IPS-20b (cell line): ENCODE measurements at regions not wholly inside any gene's neighbourhood (a gene's known extent, or its start where the extent isn't known, plus 50 kb on each side); places are given as distances from the start of the nearest gene placed in this dataset.

Experiments
- H3K27ac ChIP-seq: one replicate; pipeline ENCODE4 v1.5.1; 2013; ENCODE audit warnings: low read length
- H3K27me3 ChIP-seq: 2 replicates; pipeline ENCODE4 v1.6.1; 2013; ENCODE audit warnings: mild to moderate bottlenecking, low read length, inconsistent platforms; ENCODE audit not compliant: insufficient read depth
- H3K36me3 ChIP-seq: 2 replicates; pipeline ENCODE4 v1.6.1; 2013; ENCODE audit warnings: low read depth, mild to moderate bottlenecking, inconsistent platforms, low read length, moderate library complexity; ENCODE audit not compliant: insufficient read depth
- H3K4me1 ChIP-seq: 2 replicates; pipeline ENCODE4 v1.6.1; 2013; ENCODE audit warnings: mild to moderate bottlenecking, control low read depth, inconsistent platforms, low read length, moderate library complexity; ENCODE audit not compliant: insufficient read depth
- H3K4me3 ChIP-seq: 2 replicates; pipeline ENCODE4 v1.5.1; 2013; ENCODE audit warnings: mild to moderate bottlenecking, low read length, inconsistent platforms
- H3K9ac ChIP-seq: 2 replicates; pipeline ENCODE4 v1.6.1; 2013; ENCODE audit warnings: low read depth, mild to moderate bottlenecking, inconsistent platforms, low read length, moderate library complexity
- H3K9me3 ChIP-seq: 2 replicates; pipeline ENCODE4 v1.6.1; 2013; ENCODE audit warnings: mild to moderate bottlenecking, low read depth, low read length, inconsistent platforms; ENCODE audit not compliant: insufficient read depth

DNA sequence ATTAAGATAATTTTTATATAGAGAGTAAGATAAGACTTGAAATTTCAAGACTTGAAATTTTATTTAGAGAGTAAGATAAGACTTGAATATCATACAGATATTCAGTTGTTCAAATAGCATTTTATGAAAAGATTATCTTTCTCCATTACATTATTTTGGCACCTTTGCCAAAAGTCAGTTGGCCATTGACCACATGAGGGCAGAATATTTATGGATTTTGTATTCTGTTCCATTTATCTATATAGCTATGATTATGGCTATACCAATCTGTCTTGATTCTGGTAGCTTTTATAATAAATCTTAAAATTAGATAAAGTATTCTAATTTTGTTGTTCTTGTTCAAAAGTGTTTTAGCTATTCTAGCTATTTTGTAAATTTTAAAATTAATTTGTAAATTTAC is 537.9 kb upstream of the GJE1 start:
- H3K9me3 ChIP-seq: no peaks in the 10 kb centered on the region; the same call in 1 of the 2 replicates
- no peaks in the 10 kb centered on the region for H3K27me3 ChIP-seq
- no peak overlapping the region for H3K4me3 ChIP-seq
- no peak overlapping the region for H3K27ac ChIP-seq
- no peaks in the 10 kb centered on the region for H3K4me1 ChIP-seq
- no peak overlapping the region for H3K9ac ChIP-seq
- no peaks in the 10 kb centered on the region for H3K36me3 ChIP-seq

DNA sequence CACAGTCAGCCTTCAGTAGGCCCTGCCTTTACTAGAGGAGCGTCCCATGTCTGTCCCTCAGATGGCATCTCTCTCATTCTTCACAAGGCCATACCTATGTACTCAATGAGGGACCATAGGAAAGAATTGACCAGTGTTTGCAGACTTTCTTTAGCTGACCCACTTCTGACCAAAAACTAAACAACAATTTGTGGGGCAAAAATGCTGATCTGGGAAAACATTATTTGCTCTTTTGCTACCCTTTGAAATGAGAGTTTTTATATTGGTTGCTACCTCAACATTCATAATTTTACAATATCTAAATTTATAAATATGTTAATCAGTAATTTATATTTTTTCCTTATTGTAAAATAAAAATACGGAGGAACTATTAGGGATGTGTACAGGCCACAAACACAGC is 539.4 kb upstream of the GJE1 start:
- Histone ChIP-seq H3K4me1 (no peaks in the 10 kb centered on the region), H3K9ac (no peak overlapping the region), H3K36me3 (no peaks in the 10 kb centered on the region), H3K9me3 (peaks cover under 1% of the 10 kb centered on the region; the same call in 1 of the 2 replicates), H3K4me3 (no peak overlapping the region), H3K27ac (no peak overlapping the region), H3K27me3 (no peaks in the 10 kb centered on the region)

DNA sequence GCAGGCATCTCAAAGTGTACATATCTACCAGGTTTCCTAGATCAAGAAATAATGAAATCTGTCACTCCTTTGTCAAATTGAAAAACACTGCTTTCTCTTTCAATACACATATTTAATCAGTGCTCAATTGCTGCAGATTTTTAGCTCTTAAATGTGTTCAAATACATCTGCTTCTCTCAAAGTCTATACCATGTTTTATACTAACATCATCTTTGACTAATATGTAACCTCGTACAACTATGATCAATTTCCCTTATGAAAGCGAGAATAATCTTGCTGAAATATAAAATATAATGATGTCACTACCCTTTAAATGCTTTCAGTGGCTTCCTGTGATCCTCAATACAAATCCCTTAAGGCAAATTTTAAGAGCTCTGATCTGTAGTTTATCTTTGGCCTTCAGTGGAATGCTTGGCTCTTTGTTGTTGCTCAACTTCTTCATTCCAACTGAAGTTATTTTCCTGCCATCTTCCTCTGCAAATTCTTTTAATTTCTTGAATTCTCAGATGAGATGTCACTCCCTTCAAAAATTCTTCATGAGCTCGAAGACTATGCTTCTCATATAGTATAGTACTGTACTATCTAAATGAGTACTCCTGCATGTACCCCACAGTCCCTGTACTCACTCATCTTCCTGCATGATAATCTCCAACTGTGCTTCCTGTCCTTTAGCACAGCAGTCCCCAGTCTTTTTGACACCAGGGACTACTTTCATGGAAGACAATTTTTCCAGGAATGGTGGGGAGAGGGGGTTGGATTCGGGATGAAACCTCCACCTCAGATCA is 545.1 kb upstream of the GJE1 start:
- Histone ChIP-seq H3K27ac (no peak overlapping the region), H3K4me3 (no peak overlapping the region), H3K36me3 (no peaks in the 10 kb centered on the region), H3K4me1 (no peaks in the 10 kb centered on the region), H3K9ac (no peak overlapping the region), H3K27me3 (no peaks in the 10 kb centered on the region), H3K9me3 (peaks cover 6% of the 10 kb centered on the region; the same call in 1 of the 2 replicates)

DNA sequence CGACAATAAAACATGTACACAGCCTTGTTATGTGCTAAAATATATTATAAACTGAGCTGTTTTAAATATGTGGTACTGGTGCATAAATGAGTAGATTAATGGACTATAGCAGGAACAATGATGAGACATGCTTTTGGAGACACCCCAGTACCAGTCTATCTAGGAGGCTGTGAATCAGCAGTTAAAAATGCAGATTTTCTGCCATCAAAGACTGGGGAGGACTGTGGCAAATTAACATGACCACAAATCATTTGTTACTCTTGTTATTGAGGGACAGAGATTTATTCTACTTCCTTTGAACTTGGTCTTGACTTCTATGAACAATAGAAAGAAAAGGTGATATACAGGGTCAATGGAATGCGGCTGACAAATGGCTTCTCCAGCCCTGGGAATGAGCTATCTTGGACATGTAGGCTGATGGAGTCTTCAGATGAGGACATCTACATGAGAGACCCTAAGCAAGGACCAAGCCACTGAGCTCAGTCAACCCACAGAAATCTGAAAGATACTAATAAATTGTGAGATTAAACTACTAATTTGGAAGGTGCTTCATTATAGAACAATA is 551.7 kb upstream of the GJE1 start:
- Histone ChIP-seq H3K27me3 (no peaks in the 10 kb centered on the region), H3K36me3 (no peaks in the 10 kb centered on the region), H3K4me1 (no peaks in the 10 kb centered on the region; the same call in 1 of the 2 replicates)

DNA sequence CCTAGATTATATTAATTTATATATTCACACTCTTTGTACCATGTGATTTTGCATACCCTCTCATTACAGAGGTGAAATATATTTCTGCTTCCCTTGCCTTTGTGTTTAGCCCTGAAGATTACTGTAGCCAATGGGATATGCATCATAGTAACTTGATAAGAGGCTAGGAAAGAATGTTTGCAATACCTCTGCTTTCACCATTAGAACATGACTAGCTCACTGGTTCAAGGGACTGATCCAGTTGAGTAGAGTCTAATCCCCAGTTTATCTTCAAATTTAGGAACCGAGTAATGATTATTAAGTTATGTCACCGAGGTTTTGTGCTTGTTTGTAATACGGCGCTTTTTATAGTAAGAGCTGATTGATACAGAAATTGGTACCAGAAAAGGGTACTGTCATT is 552.6 kb upstream of the GJE1 start:
- Histone ChIP-seq H3K9ac (no peak overlapping the region), H3K4me3 (no peak overlapping the region), H3K4me1 (no peaks in the 10 kb centered on the region; the same call in 1 of the 2 replicates), H3K27ac (no peak overlapping the region), H3K36me3 (no peaks in the 10 kb centered on the region), H3K9me3 (no peaks in the 10 kb centered on the region), H3K27me3 (no peaks in the 10 kb centered on the region)

More for the DNA sequence above, 551.7 kb upstream of the GJE1 start:
- Histone ChIP-seq H3K4me3 (no peak overlapping the region), H3K27ac (no peak overlapping the region), H3K9me3 (no peaks in the 10 kb centered on the region), H3K9ac (no peak overlapping the region)

DNA sequence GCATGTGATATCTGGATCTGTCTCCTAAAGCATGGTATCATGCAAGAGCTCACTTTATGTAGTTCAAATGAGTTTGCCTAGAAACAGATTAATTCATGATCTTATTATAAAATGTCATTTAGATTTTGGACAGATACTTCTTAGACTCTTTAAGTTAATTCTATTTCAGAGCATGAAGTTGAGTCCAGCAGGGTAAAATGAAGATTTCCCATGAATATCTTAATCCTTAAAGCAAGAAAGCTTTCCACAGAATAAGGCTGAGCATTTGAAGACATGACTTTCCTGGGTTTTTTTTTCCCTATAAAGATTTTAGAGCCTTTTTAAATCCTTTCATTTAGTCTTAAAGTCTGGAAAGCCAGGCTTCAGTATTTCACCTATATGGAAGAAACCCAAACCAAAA is 556.0 kb upstream of the GJE1 start:
- H3K4me3 ChIP-seq: no peak overlapping the region
- H3K27ac ChIP-seq: no peak overlapping the region
- H3K27me3 ChIP-seq: no peaks in the 10 kb centered on the region
- no peaks in the 10 kb centered on the region for H3K36me3 ChIP-seq
- no peaks in the 10 kb centered on the region for H3K9me3 ChIP-seq
- no peak overlapping the region for H3K9ac ChIP-seq
- H3K4me1 ChIP-seq: no peaks in the 10 kb centered on the region; the same call in 1 of the 2 replicates

DNA sequence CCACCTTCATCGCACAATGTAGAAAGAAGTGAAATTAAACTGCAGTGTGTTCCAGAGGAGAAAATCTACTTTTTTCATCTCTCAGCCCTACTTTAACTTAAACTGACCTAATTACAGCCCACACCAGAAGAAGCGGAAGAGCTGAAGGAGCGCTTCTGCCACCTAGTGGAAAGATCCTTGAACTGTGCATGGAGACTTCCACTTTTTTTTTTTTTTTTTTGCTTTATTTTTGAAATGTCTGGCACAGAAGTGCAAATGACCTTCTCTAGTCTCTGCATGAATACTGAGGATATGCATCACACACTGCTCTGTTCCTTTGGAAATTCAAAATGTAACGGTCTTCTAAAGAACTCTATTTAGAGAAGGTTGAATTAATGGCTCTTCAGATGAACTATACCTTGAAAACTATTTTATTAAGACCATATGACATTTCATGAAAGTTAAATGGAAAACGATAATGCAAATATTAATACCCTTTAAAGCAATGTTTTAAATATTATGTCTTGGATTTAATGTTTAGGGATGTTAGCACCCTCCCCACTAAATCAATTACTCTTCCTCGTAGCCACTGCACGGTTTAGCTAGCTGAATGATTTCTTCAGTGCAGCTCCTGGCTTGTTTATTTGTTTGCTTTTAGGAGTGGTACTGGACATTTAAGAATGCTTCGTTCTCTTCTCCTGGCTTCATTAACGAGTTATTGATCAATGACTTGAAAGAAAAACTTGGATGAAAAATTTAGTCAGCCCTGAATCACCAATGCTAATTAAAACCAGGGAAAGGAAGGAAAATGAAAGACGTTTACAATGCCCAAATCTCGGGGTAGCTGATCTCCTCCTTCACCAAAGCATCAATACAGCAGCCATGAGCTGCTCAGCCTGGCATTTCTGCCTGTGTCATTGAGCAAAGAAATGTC is 569.6 kb upstream of the GJE1 start:
- H3K36me3 ChIP-seq: no peaks in the 10 kb centered on the region
- peak overlapping the region; percentile 43; the same call in 1 of the 2 replicates for H3K9ac ChIP-seq
- peak overlapping the region; percentile 63 for H3K27ac ChIP-seq
- H3K27me3 ChIP-seq: no peaks in the 10 kb centered on the region
- no peaks in the 10 kb centered on the region for H3K9me3 ChIP-seq
- H3K4me1 ChIP-seq: peaks cover 14% of the 10 kb centered on the region; the same call in 1 of the 2 replicates
- no peak overlapping the region for H3K4me3 ChIP-seq

DNA sequence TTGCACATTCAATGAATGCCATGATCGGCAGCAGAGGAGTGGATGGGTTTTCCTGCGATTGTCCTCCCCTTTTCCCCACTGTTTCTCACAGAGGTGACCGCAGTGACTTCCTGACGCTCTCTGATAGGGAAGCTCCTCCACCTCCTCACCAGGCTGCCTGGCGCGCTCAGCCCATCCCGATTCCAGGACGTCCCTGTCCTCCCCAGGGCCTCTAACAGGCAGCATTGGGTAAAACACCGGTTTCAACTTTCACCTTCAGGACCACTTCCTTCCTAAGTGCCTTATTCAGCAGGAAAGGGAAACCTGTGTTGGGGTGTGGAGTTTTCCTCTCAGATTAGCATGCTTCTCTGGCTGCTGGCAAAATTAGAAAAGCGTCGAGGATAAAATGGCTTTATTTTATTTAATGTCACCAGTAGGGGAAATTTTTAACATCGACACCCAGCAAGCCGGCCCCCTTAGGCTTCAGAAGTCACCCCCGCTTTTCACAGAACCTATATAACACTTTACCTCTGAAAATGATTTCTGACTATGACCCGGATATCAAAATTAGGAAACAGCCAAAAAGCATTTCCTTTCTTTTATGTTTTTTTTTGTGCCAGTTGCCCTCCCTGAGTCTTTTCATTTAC is 570.4 kb upstream of the GJE1 start:
- 0 out of 2 replicates have a peak overlapping the region, but pooled peaks have one; percentile 36 for H3K4me3 ChIP-seq

DNA sequence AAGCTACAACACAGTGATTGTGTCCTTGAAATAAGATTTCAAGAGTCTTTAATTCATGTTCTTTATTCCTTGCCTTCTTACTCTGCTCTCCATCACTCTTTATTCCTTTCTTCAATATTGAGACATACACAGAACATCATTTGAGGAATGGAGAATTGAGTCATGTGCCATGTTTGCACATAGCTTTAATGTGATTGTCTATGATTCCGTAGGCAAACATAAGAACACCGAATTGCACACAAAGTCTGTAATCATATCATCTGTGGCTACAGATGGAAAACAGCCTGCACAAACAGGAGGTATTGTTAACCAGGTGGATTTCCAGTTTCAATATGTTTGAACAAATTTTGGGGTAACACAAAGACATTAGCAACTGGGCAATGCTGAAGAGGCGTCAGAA is 571.6 kb upstream of the GJE1 start:
- H3K36me3 ChIP-seq: no peaks in the 10 kb centered on the region
- H3K9me3 ChIP-seq: no peaks in the 10 kb centered on the region
- no peak overlapping the region for H3K4me3 ChIP-seq
- peaks cover 14% of the 10 kb centered on the region; the same call in 1 of the 2 replicates for H3K4me1 ChIP-seq
- H3K27me3 ChIP-seq: no peaks in the 10 kb centered on the region
- H3K9ac ChIP-seq: no peak overlapping the region
- no peak overlapping the region for H3K27ac ChIP-seq

More for the DNA sequence above, 570.4 kb upstream of the GJE1 start:
- H3K27me3 ChIP-seq: no peaks in the 10 kb centered on the region
- H3K9ac ChIP-seq: peak overlapping the region; percentile 43; the same call in 1 of the 2 replicates
- H3K27ac ChIP-seq: peak overlapping the region; percentile 63
- no peaks in the 10 kb centered on the region for H3K36me3 ChIP-seq
- peaks cover 14% of the 10 kb centered on the region; the same call in 1 of the 2 replicates for H3K4me1 ChIP-seq
- no peaks in the 10 kb centered on the region for H3K9me3 ChIP-seq

DNA sequence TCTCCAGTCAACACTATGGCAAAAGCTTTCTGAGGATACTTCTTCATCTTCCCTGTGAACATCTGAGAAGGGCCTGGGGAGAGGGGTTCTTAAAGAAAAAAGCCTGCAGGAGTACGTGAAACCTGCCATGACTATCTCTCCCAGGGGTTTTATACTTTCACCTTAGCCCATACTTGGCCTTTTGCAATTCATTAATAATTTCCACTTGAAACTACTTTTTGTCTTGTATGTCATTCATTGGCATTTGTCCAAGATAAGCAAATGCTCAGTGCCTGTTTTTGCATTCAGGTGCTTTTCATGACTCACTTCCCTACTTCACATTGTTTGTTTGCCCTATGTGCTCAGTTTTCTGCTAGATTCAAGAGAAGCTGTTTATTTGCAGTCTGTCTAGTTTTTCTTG is 580.3 kb upstream of the GJE1 start:
- H3K27me3 ChIP-seq: no peaks in the 10 kb centered on the region
- no peaks in the 10 kb centered on the region; the same call in 1 of the 2 replicates for H3K4me1 ChIP-seq
- no peak overlapping the region for H3K27ac ChIP-seq
- H3K36me3 ChIP-seq: no peaks in the 10 kb centered on the region
- H3K4me3 ChIP-seq: no peak overlapping the region; the same call in 1 of the 2 replicates
- no peak overlapping the region for H3K9ac ChIP-seq
- H3K9me3 ChIP-seq: peaks cover 13% of the 10 kb centered on the region

DNA sequence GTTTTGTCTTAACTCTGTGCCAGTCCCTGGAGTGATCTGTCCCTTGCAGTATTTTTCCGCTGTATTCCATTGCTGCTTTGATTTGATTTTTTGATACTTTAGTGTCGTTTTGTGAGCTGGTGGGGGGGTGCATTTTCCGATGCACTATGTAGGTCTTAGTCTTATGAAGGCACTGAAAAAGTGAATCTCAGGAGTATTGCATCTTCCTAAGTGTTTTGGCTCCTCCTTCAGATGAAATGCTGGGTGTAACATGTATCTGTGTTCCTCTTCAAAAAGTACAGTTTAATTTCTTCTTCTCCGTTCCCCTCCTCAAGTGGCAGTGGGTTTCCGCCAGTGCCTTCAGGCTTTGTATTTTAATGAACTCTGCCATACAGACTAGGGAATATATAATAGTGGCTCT is 580.7 kb upstream of the GJE1 start:
- H3K9ac ChIP-seq: no peak overlapping the region
- H3K4me3 ChIP-seq: no peak overlapping the region

More for the DNA sequence above, 580.7 kb upstream of the GJE1 start:
- no peaks in the 10 kb centered on the region; the same call in 1 of the 2 replicates for H3K4me1 ChIP-seq
- no peaks in the 10 kb centered on the region for H3K27me3 ChIP-seq
- H3K36me3 ChIP-seq: no peaks in the 10 kb centered on the region
- H3K27ac ChIP-seq: no peak overlapping the region
- peaks cover 13% of the 10 kb centered on the region for H3K9me3 ChIP-seq
